ENCODE measurements at regions not wholly inside any gene's neighbourhood (a gene's known extent, or its start where the extent isn't known, plus 50 kb on each side); places are given as distances from the start of the nearest gene placed in this dataset.

GRCh38 chr6:4474810-4475209 lies 301.4 kb upstream of the CDYL start:
- TF ChIP-seq CTCF (IDR thresholded peaks at IDR 0.05 in 8 of 11, conservative IDR thresholded peaks at IDR 0.05 in 3 of 11) (no peak), POLR2AphosphoS5 (IDR thresholded peaks at IDR 0.05) (no peak), POLR2A (IDR thresholded peaks at IDR 0.05) (no peak)

All from spleen (tissue), 7 donors.